MM.1S (cell line): ENCODE measurements at regions not wholly inside any gene's neighbourhood (a gene's known extent, or its start where the extent isn't known, plus 50 kb on each side); places are given as distances from the start of the nearest gene placed in this dataset.

Source experiments
- DNase-seq: peaks from one replicate; pipeline ENCODE4 v3.0.0-alpha.2; 2015
- H2AFZ ChIP-seq: fragments of 300-600 bp; sonication (generic); 2 replicates; pipeline ENCODE4 v1.6.0; 2016; ENCODE audit warnings: antibody characterized with exemption, low read length
- H3F3A ChIP-seq: fragments of 300-600 bp; sonication (generic); 2 replicates; pipeline ENCODE4 v1.6.1; 2016; ENCODE audit warnings: mild to moderate bottlenecking, antibody characterized with exemption, low read length, moderate library complexity, mixed read lengths; ENCODE audit not compliant: insufficient read depth
- H3K27ac ChIP-seq: fragments of 300-600 bp; sonication (generic); 2 replicates; pipeline ENCODE4 v1.5.1; 2016; ENCODE audit warnings: mild to moderate bottlenecking, low read length
- H3K27me3 ChIP-seq: fragments of 300-600 bp; sonication (generic); replicated peaks from 2 replicates; pipeline ENCODE4 v1.6.0; 2016; ENCODE audit warnings: low read length; ENCODE audit not compliant: insufficient read depth
- H3K36me3 ChIP-seq: fragments of 300-600 bp; sonication (generic); replicated peaks from 2 replicates; pipeline ENCODE4 v1.6.1; 2016; ENCODE audit warnings: mild to moderate bottlenecking, low read length, mixed read lengths; ENCODE audit not compliant: insufficient read depth
- H3K4me1 ChIP-seq: fragments of 300-600 bp; sonication (generic); 2 replicates; pipeline ENCODE4 v1.6.1; 2016; ENCODE audit warnings: low read length, mixed read lengths
- H3K4me2 ChIP-seq: fragments of 300-600 bp; sonication (generic); 2 replicates; pipeline ENCODE4 v1.6.0; 2016; ENCODE audit warnings: low read depth, low read length
- H3K4me3 ChIP-seq: fragments of 300-600 bp; sonication (generic); 2 replicates; pipeline ENCODE4 v1.5.1; 2016; ENCODE audit warnings: low read length, mixed read lengths
- H3K79me2 ChIP-seq: fragments of 300-600 bp; sonication (generic); 2 replicates; pipeline ENCODE4 v1.6.1; 2016; ENCODE audit warnings: mixed run types, low read length, mixed read lengths
- H3K9ac ChIP-seq: fragments of 300-600 bp; sonication (generic); 2 replicates; pipeline ENCODE4 v1.6.1; 2016; ENCODE audit warnings: low read length, mixed read lengths
- H3K9me2 ChIP-seq: fragments of 300-600 bp; sonication (generic); replicated peaks from 2 replicates; pipeline ENCODE4 v1.6.1; 2016; ENCODE audit warnings: mild to moderate bottlenecking, low read length, mixed read lengths; ENCODE audit not compliant: insufficient read depth
- H3K9me3 ChIP-seq: fragments of 300-600 bp; sonication (generic); replicated peaks from 2 replicates; pipeline ENCODE4 v1.6.1; 2016; ENCODE audit warnings: mild to moderate bottlenecking, low read length, mixed read lengths; ENCODE audit not compliant: insufficient read depth
- H4K20me1 ChIP-seq: fragments of 300-600 bp; sonication (generic); 2 replicates; pipeline ENCODE4 v1.6.1; 2016; ENCODE audit warnings: mild to moderate bottlenecking, low read length, moderate library complexity, mixed read lengths; ENCODE audit not compliant: insufficient read depth
- CTCF ChIP-seq: fragments of 300-600 bp; sonication (generic); IDR thresholded peaks from 2 replicates; pipeline ENCODE4 v1.5.1; 2016; ENCODE audit warnings: antibody characterized with exemption, low read length, mixed read lengths
- EZH2 ChIP-seq: fragments of 300-600 bp; sonication (generic); optimal IDR thresholded peaks from 2 replicates; pipeline ENCODE3; 2017; ENCODE audit warnings: low read depth, mild to moderate bottlenecking, antibody characterized with exemption, low read length, mixed read lengths
- EZH2phosphoT487 ChIP-seq: fragments of 300-600 bp; sonication (generic); IDR thresholded peaks from 2 replicates; pipeline ENCODE4 v1.6.1; 2018; ENCODE audit warnings: antibody characterized with exemption, low read length

GRCh38 chr16:35687071-35687470 is 2227.7 kb downstream of the TP53TG3F start:
- no peaks in the 10 kb centered on the region; the same call in 1 of the 2 replicates for H3K36me3 ChIP-seq
- H3K4me2 ChIP-seq: no peak overlapping the region
- no peaks in the 10 kb centered on the region for H3K4me1 ChIP-seq
- no peaks in the 10 kb centered on the region for H3K79me2 ChIP-seq
- H3K9ac ChIP-seq: no peak overlapping the region
- H3K9me3 ChIP-seq: no peaks in the 10 kb centered on the region
- H4K20me1 ChIP-seq: no peaks in the 10 kb centered on the region
- TF ChIP-seq EZH2: no peak
- no peak for DNase-seq
- H3F3A ChIP-seq: no peaks in the 10 kb centered on the region
- no peak overlapping the region for H2AFZ ChIP-seq
- no peak overlapping the region for H3K4me3 ChIP-seq
- no peaks in the 10 kb centered on the region for H3K27me3 ChIP-seq
- H3K9me2 ChIP-seq: no peaks in the 10 kb centered on the region
- H3K27ac ChIP-seq: no peak overlapping the region

GRCh38 chr16:35687781-35688180 is 2228.4 kb downstream of the TP53TG3F start:
- no peak overlapping the region for H2AFZ ChIP-seq
- no peaks in the 10 kb centered on the region for H4K20me1 ChIP-seq
- no peaks in the 10 kb centered on the region for H3F3A ChIP-seq
- no peaks in the 10 kb centered on the region for H3K9me3 ChIP-seq
- no peak overlapping the region for H3K9ac ChIP-seq
- no peaks in the 10 kb centered on the region for H3K79me2 ChIP-seq
- H3K4me2 ChIP-seq: no peak overlapping the region
- no peaks in the 10 kb centered on the region for H3K4me1 ChIP-seq
- no peak overlapping the region for H3K27ac ChIP-seq
- DNase-seq: peak; percentile 71
- no peaks in the 10 kb centered on the region for H3K9me2 ChIP-seq
- no peak overlapping the region for H3K4me3 ChIP-seq
- TF ChIP-seq CTCF: no peak
- no peak for TF ChIP-seq EZH2
- no peak for TF ChIP-seq EZH2phosphoT487
- H3K36me3 ChIP-seq: no peaks in the 10 kb centered on the region
- no peaks in the 10 kb centered on the region for H3K27me3 ChIP-seq

GRCh38 chr16:35689764-35690163 is 2230.4 kb downstream of the TP53TG3F start:
- H3K9me2 ChIP-seq: no peaks in the 10 kb centered on the region
- no peak overlapping the region for H3K27ac ChIP-seq
- TF ChIP-seq EZH2: no peak
- no peak for TF ChIP-seq CTCF
- no peak for TF ChIP-seq EZH2phosphoT487
- no peak overlapping the region for H3K4me3 ChIP-seq
- no peaks in the 10 kb centered on the region for H3K27me3 ChIP-seq
- no peak overlapping the region for H2AFZ ChIP-seq
- H3K4me2 ChIP-seq: no peak overlapping the region
- no peaks in the 10 kb centered on the region for H3F3A ChIP-seq
- no peaks in the 10 kb centered on the region for H3K9me3 ChIP-seq
- H3K36me3 ChIP-seq: no peaks in the 10 kb centered on the region
- DNase-seq: no peak
- H3K79me2 ChIP-seq: no peaks in the 10 kb centered on the region
- H3K4me1 ChIP-seq: no peaks in the 10 kb centered on the region
- no peaks in the 10 kb centered on the region for H4K20me1 ChIP-seq
- no peak overlapping the region for H3K9ac ChIP-seq

GRCh38 chr16:35690413-35690812 is 2231.0 kb downstream of the TP53TG3F start:
- Histone ChIP-seq H3K79me2 (no peaks in the 10 kb centered on the region), H3K27ac (no peak overlapping the region), H3K27me3 (no peaks in the 10 kb centered on the region), H3K9me3 (no peaks in the 10 kb centered on the region), H3K36me3 (no peaks in the 10 kb centered on the region), H3K4me3 (no peak overlapping the region), H3K4me2 (no peak overlapping the region), H2AFZ (no peak overlapping the region), H3K9me2 (no peaks in the 10 kb centered on the region), H3F3A (no peaks in the 10 kb centered on the region), H3K9ac (no peak overlapping the region), H4K20me1 (no peaks in the 10 kb centered on the region), H3K4me1 (no peaks in the 10 kb centered on the region)
- DNase-seq: no peak
- TF ChIP-seq EZH2: no peak
- no peak for TF ChIP-seq EZH2phosphoT487
- no peak for TF ChIP-seq CTCF
